GM12873 (cell line): ENCODE measurements at regions not wholly inside any gene's neighbourhood (a gene's known extent, or its start where the extent isn't known, plus 50 kb on each side); places are given as distances from the start of the nearest gene placed in this dataset.

ENCODE experiments used
- TF ChIP-seq, protein P1 (sequence below): IDR thresholded peaks from 2 replicates; pipeline ENCODE4 v1.5.1; 2012; ENCODE audit warnings: low read depth, mild to moderate bottlenecking, moderate library complexity, low read length, control low read depth; ENCODE audit not compliant: insufficient read depth; ENCODE audit errors: missing control alignments

DNA sequence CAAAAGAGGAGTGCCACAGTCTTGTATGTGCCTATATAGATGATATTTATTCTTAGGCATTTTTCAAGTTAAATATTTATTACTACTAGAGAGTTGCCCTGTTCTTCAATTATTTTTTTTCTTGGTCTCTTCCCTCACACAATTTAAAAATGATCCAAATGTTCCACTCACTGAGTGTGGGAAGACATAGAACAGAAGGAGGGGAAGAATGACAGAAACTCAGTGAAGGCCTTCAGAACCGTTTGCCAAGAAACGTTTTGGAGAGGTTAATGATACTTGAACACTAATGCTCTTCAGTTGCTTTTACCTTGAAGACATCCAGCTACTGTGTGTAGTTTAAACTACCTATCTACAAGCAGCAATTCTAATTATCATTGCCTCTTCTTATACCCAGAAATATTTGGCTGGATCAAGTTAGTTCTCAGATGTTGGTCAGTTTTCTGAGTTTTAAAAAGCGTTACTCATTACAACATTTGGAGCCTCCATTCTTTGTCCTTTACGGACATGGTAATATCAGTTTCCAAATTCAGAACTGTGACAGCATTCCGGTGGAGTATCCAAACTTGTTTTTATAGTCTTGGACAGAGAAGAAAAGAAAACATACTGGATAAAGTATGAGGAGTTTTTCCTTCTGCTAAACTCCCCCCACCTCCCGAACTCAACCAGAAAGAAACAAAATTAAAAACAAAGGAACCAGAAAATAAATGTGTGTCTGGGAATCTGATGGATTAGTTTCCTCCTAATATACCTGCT, 389.7 kb downstream of the SPRY1 start:
- TF ChIP-seq, protein P1, sequence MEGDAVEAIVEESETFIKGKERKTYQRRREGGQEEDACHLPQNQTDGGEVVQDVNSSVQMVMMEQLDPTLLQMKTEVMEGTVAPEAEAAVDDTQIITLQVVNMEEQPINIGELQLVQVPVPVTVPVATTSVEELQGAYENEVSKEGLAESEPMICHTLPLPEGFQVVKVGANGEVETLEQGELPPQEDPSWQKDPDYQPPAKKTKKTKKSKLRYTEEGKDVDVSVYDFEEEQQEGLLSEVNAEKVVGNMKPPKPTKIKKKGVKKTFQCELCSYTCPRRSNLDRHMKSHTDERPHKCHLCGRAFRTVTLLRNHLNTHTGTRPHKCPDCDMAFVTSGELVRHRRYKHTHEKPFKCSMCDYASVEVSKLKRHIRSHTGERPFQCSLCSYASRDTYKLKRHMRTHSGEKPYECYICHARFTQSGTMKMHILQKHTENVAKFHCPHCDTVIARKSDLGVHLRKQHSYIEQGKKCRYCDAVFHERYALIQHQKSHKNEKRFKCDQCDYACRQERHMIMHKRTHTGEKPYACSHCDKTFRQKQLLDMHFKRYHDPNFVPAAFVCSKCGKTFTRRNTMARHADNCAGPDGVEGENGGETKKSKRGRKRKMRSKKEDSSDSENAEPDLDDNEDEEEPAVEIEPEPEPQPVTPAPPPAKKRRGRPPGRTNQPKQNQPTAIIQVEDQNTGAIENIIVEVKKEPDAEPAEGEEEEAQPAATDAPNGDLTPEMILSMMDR = no peak

DNA sequence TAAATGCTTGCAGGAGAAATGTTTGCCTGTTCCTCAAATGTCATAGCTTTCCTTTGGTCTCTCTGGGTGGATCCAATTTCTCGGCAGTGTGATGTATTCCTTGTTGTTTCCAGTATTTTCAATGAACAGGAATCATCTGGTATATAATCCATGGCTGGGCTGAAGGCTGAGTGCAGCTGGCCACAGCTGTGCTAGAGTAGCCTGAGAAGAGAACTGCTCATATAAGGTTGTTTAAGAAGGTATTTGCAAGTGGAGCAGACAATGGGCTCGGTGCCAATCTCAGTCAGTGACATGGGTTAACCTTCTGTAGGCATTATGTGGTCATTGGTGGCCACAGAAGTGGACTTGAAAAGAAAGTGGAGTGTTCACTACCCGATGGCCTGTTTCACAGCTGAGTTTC, 390.3 kb downstream of the SPRY1 start:
- TF ChIP-seq, protein P1 = no peak

DNA sequence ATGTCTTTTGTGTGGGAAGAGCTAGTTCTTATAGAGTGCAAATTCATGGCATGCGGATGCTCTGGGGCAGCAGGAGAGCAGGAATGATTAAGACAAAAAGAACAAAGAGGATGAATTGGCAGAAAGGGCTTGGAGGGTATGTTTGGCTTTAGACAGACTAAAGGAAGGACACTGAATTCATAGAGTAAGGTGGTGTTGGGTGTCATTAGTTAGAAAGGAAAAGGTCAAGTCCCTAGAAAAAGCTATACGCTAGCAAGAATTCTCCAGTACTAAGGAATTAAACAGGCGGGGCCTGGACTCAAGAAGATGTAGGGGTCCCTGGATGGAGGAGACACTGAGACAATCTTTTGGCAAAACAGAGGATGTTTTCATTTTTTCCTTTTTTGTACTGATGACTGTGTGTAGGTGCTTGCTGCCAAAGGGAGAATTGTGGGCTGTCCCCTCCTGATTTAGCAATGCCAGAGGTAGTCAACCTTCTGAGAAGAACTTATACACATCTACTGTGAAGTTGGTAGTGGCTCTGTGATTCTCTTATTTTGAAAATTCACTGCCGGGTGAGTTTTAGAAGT, 391.0 kb downstream of the SPRY1 start:
- TF ChIP-seq, protein P1 = no peak

DNA sequence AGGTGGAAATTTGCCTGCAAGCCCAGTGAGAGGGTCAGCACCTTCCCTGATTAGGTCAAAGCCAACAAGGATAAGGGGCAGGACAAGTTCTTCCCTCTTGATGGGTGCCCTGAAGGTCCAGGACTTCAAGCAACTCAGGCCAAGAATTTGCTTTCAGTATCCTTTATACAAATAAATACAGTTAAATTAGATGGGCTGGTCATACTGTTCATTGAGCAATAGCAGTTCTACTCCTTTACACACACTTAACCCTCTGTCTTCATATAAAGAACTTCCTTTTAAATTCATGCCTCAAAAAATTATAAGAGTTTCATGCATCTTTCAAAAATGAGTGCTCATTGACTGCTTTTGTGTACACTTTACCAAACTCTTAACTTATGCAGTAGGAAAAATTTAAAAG, 392.0 kb downstream of the SPRY1 start:
- TF ChIP-seq, protein P1 = no peak

DNA sequence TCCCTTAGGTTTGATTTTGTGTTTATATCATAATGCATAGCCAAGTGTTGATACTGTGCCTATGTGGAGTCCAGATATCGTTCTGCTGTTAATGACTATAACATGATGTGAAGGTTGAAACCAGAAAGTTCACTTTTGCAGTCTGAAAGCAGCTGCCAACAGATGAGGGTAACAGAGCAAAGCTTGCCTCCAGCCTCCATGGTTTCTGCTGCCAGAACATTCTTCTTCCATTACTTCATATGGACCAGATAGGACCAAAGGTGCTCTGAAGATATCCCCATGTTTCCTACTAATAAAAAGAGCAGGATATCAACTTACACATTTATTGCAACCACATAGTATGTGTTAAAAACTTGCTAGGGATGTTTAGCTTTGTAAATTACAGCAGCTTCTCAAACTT, 394.1 kb downstream of the SPRY1 start:
- TF ChIP-seq, protein P1 = no peak

DNA sequence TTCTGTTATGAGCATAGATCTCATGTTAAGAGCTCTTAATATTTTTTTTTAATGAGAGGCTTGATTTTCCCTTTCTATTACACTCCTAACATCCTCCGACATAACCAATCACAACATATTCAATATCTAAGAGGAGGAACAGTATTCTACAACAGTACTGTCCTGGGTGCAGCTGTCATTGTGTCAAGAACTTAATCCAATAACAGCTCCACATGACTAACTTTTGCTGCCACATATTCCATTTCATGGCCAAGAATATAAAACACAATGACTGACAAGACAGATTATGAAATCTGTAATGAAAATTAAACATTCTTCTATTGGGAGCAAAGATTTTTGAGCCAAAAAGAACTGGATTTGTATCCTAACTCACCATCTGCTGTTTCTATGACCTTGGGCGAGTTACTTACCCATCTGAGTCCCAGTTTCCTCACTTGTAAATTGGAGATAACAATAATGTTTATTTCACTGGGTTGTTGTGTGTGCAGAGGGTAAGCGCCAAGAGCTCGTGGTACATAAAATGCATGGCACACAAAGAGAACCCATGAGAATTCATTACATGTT, 405.6 kb downstream of the SPRY1 start:
- TF ChIP-seq, protein P1 = no peak

DNA sequence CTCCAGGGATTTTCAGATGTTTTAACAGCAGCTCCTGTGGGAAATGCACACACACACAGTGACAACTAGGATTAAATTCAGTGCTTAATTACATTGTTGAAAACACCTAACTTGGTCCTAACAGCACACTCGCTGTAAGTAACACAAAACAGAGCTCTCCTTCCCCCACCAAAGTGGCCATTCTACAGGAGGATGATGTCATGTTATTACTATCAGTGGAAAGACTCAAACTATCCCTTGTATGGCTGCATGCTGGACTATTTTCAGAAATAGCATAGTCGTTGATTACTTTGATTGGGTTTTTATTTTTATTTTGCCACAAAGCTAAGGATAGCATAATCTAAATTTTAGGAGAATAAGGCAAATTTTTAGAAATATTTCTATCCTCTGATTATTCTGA, 406.3 kb downstream of the SPRY1 start:
- TF ChIP-seq, protein P1 = no peak
